ENCODE measurements at regions not wholly inside any gene's neighbourhood (a gene's known extent, or its start where the extent isn't known, plus 50 kb on each side); places are given as distances from the start of the nearest gene placed in this dataset.
A peak's percentile ranks its signal among the peaks of the same experiment; 100 is the strongest.

GRCh38 chr17:77700165-77700881 lies 258.2 kb upstream of the TNRC6C start:
- peak; percentile 24 for DNase-seq (ENCODE audit: low spot score)
- no peak for ATAC-seq

- ATAC-seq (no peak), DNase-seq (ENCODE audit: low spot score) (peak; percentile 3)
These were observed 256.5 kb upstream of the TNRC6C start for GRCh38 chr17:77701996-77702395.

GRCh38 chr17:77704048-77704815 lies 254.3 kb upstream of the TNRC6C start:
- DNase-seq (ENCODE audit: low spot score), result peak; percentile 11
- ATAC-seq, result no peak

- DNase-seq (ENCODE audit: low spot score) (no peak), ATAC-seq (no peak)
These were observed 251.6 kb upstream of the TNRC6C start for GRCh38 chr17:77706938-77707337.

- no peak for DNase-seq (ENCODE audit: low spot score)
- no peak for ATAC-seq
These were observed 251.0 kb upstream of the TNRC6C start for GRCh38 chr17:77707546-77707945.

GRCh38 chr17:77708049-77708448 lies 250.5 kb upstream of the TNRC6C start:
- ATAC-seq, result no peak
- DNase-seq (ENCODE audit: low spot score), result peak; percentile 16

GRCh38 chr17:77708936-77709335 lies 249.6 kb upstream of the TNRC6C start:
- no peak for ATAC-seq
- peak; percentile 12 for DNase-seq (ENCODE audit: low spot score)

- ATAC-seq (no peak), DNase-seq (ENCODE audit: low spot score) (peak; percentile 14)
These were observed 248.9 kb upstream of the TNRC6C start for GRCh38 chr17:77709594-77709993.

GRCh38 chr17:77712578-77712977 lies 245.9 kb upstream of the TNRC6C start:
- ATAC-seq (no peak), DNase-seq (ENCODE audit: low spot score) (no peak)

- DNase-seq (ENCODE audit: low spot score) (no peak), ATAC-seq (no peak)
These were observed 242.1 kb upstream of the TNRC6C start for GRCh38 chr17:77716289-77716926.

GRCh38 chr17:77717941-77718668 lies 240.4 kb upstream of the TNRC6C start:
- ATAC-seq, result no peak
- DNase-seq (ENCODE audit: low spot score), result no peak

GRCh38 chr17:77718669-77718961 lies 239.9 kb upstream of the TNRC6C start:
- ATAC-seq (no peak), DNase-seq (ENCODE audit: low spot score) (no peak)

GRCh38 chr17:77719806-77720205 lies 238.7 kb upstream of the TNRC6C start:
- DNase-seq (ENCODE audit: low spot score) (no peak), ATAC-seq (no peak)

GRCh38 chr17:77720946-77721845 lies 237.3 kb upstream of the TNRC6C start:
- ATAC-seq, result no peak
- DNase-seq (ENCODE audit: low spot score), result no peak

GRCh38 chr17:77721846-77722160 lies 236.7 kb upstream of the TNRC6C start:
- DNase-seq (ENCODE audit: low spot score) (peak; percentile 33), ATAC-seq (no peak)

- no peak for ATAC-seq
These were observed 236.1 kb upstream of the TNRC6C start for GRCh38 chr17:77722366-77722765.

GRCh38 chr17:77723071-77723908 lies 235.2 kb upstream of the TNRC6C start:
- ATAC-seq (no peak), DNase-seq (ENCODE audit: low spot score) (peak; percentile 22)

More at GRCh38 chr17:77722366-77722765, 236.1 kb upstream of the TNRC6C start:
- DNase-seq (ENCODE audit: low spot score), result peak; percentile 21

GRCh38 chr17:77723909-77724875 lies 234.3 kb upstream of the TNRC6C start:
- ATAC-seq (no peak), DNase-seq (ENCODE audit: low spot score) (peak; percentile 29)
